ENCODE measurements at regions not wholly inside any gene's neighbourhood (a gene's known extent, or its start where the extent isn't known, plus 50 kb on each side); places are given as distances from the start of the nearest gene placed in this dataset.

GRCh38 chr6:144816936-144817335 is 531.8 kb downstream of the UTRN start:
- Mint-ChIP-seq H3K9me3 (no peaks in the 10 kb centered on the region), H3K27ac (no peak overlapping the region), H3K36me3 (peaks cover 11% of the 10 kb centered on the region), H3K4me3 (no peak overlapping the region), H3K4me1 (peaks cover 10% of the 10 kb centered on the region), H3K27me3 (ENCODE audit: low read depth) (no peaks in the 10 kb centered on the region)
- ChIA-PET CTCF (no interaction called here), POLR2A (no interaction called here)
- TF ChIP-seq ZNF416 (CRISPR knock-in tag; IDR thresholded peaks at IDR 0.05): no peak
- TF ChIP-seq, protein P1, sequence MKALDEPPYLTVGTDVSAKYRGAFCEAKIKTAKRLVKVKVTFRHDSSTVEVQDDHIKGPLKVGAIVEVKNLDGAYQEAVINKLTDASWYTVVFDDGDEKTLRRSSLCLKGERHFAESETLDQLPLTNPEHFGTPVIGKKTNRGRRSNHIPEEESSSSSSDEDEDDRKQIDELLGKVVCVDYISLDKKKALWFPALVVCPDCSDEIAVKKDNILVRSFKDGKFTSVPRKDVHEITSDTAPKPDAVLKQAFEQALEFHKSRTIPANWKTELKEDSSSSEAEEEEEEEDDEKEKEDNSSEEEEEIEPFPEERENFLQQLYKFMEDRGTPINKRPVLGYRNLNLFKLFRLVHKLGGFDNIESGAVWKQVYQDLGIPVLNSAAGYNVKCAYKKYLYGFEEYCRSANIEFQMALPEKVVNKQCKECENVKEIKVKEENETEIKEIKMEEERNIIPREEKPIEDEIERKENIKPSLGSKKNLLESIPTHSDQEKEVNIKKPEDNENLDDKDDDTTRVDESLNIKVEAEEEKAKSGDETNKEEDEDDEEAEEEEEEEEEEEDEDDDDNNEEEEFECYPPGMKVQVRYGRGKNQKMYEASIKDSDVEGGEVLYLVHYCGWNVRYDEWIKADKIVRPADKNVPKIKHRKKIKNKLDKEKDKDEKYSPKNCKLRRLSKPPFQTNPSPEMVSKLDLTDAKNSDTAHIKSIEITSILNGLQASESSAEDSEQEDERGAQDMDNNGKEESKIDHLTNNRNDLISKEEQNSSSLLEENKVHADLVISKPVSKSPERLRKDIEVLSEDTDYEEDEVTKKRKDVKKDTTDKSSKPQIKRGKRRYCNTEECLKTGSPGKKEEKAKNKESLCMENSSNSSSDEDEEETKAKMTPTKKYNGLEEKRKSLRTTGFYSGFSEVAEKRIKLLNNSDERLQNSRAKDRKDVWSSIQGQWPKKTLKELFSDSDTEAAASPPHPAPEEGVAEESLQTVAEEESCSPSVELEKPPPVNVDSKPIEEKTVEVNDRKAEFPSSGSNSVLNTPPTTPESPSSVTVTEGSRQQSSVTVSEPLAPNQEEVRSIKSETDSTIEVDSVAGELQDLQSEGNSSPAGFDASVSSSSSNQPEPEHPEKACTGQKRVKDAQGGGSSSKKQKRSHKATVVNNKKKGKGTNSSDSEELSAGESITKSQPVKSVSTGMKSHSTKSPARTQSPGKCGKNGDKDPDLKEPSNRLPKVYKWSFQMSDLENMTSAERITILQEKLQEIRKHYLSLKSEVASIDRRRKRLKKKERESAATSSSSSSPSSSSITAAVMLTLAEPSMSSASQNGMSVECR (CRISPR knock-in tag; IDR thresholded peaks at IDR 0.05; ENCODE audit: borderline replicate concordance): no peak
- no peak for TF ChIP-seq MXD4 (CRISPR knock-in tag; IDR thresholded peaks at IDR 0.05; ENCODE audit: borderline replicate concordance)
- TF ChIP-seq, protein P2, sequence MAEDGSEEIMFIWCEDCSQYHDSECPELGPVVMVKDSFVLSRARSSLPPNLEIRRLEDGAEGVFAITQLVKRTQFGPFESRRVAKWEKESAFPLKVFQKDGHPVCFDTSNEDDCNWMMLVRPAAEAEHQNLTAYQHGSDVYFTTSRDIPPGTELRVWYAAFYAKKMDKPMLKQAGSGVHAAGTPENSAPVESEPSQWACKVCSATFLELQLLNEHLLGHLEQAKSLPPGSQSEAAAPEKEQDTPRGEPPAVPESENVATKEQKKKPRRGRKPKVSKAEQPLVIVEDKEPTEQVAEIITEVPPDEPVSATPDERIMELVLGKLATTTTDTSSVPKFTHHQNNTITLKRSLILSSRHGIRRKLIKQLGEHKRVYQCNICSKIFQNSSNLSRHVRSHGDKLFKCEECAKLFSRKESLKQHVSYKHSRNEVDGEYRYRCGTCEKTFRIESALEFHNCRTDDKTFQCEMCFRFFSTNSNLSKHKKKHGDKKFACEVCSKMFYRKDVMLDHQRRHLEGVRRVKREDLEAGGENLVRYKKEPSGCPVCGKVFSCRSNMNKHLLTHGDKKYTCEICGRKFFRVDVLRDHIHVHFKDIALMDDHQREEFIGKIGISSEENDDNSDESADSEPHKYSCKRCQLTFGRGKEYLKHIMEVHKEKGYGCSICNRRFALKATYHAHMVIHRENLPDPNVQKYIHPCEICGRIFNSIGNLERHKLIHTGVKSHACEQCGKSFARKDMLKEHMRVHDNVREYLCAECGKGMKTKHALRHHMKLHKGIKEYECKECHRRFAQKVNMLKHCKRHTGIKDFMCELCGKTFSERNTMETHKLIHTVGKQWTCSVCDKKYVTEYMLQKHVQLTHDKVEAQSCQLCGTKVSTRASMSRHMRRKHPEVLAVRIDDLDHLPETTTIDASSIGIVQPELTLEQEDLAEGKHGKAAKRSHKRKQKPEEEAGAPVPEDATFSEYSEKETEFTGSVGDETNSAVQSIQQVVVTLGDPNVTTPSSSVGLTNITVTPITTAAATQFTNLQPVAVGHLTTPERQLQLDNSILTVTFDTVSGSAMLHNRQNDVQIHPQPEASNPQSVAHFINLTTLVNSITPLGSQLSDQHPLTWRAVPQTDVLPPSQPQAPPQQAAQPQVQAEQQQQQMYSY (CRISPR knock-in tag; IDR thresholded peaks at IDR 0.05): no peak
- TF ChIP-seq, protein P3, sequence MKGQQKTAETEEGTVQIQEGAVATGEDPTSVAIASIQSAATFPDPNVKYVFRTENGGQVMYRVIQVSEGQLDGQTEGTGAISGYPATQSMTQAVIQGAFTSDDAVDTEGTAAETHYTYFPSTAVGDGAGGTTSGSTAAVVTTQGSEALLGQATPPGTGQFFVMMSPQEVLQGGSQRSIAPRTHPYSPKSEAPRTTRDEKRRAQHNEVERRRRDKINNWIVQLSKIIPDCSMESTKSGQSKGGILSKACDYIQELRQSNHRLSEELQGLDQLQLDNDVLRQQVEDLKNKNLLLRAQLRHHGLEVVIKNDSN (CRISPR knock-in tag; IDR thresholded peaks at IDR 0.05): no peak
- TF ChIP-seq IRF2 (CRISPR knock-in tag; IDR thresholded peaks at IDR 0.05; ENCODE audit: borderline replicate concordance, low read depth): no peak
- no peak for TF ChIP-seq CDX4 (CRISPR knock-in tag; IDR thresholded peaks at IDR 0.05; ENCODE audit: borderline replicate concordance)
- TF ChIP-seq ZNF671 (CRISPR knock-in tag; IDR thresholded peaks at IDR 0.05): no peak
- TF ChIP-seq, protein P4, sequence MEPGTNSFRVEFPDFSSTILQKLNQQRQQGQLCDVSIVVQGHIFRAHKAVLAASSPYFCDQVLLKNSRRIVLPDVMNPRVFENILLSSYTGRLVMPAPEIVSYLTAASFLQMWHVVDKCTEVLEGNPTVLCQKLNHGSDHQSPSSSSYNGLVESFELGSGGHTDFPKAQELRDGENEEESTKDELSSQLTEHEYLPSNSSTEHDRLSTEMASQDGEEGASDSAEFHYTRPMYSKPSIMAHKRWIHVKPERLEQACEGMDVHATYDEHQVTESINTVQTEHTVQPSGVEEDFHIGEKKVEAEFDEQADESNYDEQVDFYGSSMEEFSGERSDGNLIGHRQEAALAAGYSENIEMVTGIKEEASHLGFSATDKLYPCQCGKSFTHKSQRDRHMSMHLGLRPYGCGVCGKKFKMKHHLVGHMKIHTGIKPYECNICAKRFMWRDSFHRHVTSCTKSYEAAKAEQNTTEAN (CRISPR knock-in tag; IDR thresholded peaks at IDR 0.05): no peak
- TF ChIP-seq RORB (CRISPR knock-in tag; IDR thresholded peaks at IDR 0.05): no peak
- no peak for TF ChIP-seq NFATC4 (CRISPR knock-in tag; IDR thresholded peaks at IDR 0.05)
- TF ChIP-seq CREB1 (CRISPR knock-in tag; IDR thresholded peaks at IDR 0.05): no peak
- TF ChIP-seq SMAD4 (CRISPR knock-in tag; IDR thresholded peaks at IDR 0.05): no peak
- no peak for DNase-seq (ENCODE audit: low spot score)
- ATAC-seq: no peak

- peaks cover 17% of the 10 kb centered on the region for H3K4me1 Mint-ChIP-seq
- no peak overlapping the region for H3K4me3 Mint-ChIP-seq
- no peaks in the 10 kb centered on the region for H3K9me3 Mint-ChIP-seq
- H3K27me3 Mint-ChIP-seq (ENCODE audit: low read depth): no peaks in the 10 kb centered on the region
- H3K27ac Mint-ChIP-seq: no peak overlapping the region
- ATAC-seq (no peak), DNase-seq (ENCODE audit: low spot score) (no peak)
- ChIA-PET CTCF (no interaction called here), POLR2A (no interaction called here)
- 0 out of 2 replicates have a peak, but pooled peaks cover 3% of the 10 kb centered on the region for H3K36me3 Mint-ChIP-seq
- TF ChIP-seq ZNF121 (CRISPR knock-in tag; IDR thresholded peaks at IDR 0.05): no peak
- no peak for TF ChIP-seq NFATC4 (CRISPR knock-in tag; IDR thresholded peaks at IDR 0.05)
- no peak for TF ChIP-seq AR (CRISPR knock-in tag; IDR thresholded peaks at IDR 0.05)
- TF ChIP-seq NFYB (CRISPR knock-in tag; conservative IDR thresholded peaks at IDR 0.05; ENCODE audit: low read depth): no peak
- no peak for TF ChIP-seq NR2C2 (CRISPR knock-in tag; IDR thresholded peaks at IDR 0.05)
- TF ChIP-seq, protein P5, sequence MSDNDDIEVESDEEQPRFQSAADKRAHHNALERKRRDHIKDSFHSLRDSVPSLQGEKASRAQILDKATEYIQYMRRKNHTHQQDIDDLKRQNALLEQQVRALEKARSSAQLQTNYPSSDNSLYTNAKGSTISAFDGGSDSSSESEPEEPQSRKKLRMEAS (CRISPR knock-in tag; IDR thresholded peaks at IDR 0.05): no peak
- TF ChIP-seq NR1H2 (CRISPR knock-in tag; IDR thresholded peaks at IDR 0.05): no peak
- TF ChIP-seq, protein P6, sequence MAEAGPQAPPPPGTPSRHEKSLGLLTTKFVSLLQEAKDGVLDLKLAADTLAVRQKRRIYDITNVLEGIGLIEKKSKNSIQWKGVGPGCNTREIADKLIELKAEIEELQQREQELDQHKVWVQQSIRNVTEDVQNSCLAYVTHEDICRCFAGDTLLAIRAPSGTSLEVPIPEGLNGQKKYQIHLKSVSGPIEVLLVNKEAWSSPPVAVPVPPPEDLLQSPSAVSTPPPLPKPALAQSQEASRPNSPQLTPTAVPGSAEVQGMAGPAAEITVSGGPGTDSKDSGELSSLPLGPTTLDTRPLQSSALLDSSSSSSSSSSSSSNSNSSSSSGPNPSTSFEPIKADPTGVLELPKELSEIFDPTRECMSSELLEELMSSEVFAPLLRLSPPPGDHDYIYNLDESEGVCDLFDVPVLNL (CRISPR knock-in tag; IDR thresholded peaks at IDR 0.05; ENCODE audit: borderline replicate concordance, low read depth): no peak
- TF ChIP-seq ZNF416 (CRISPR knock-in tag; IDR thresholded peaks at IDR 0.05): no peak
- TF ChIP-seq ZBTB21 (CRISPR knock-in tag; IDR thresholded peaks at IDR 0.05; ENCODE audit: borderline replicate concordance): no peak
These were observed 535.1 kb downstream of the UTRN start for GRCh38 chr6:144820270-144820669.

Data from WTC11 (cell line).